A549 (cell line): ENCODE measurements at regions not wholly inside any gene's neighbourhood (a gene's known extent, or its start where the extent isn't known, plus 50 kb on each side); places are given as distances from the start of the nearest gene placed in this dataset.

Experiments
- ATAC-seq, 2 experiments: fragments of 200-7000 bp in 1 of 2; fragments of >200 bp in 1 of 2; cut with Nextera tagmentation in 1 of 2; cut with Tn5 transposase in 1 of 2; 3 replicates each; pipeline versions ENCODE4 v1.8.0 to v1.9.1; 2018 to 2020; ENCODE audit warnings: mild to moderate bottlenecking in 1 of 2, moderate library complexity in 1 of 2
- CTCF ChIA-PET: fragments of 300-600 bp; sonication (Branson Sonifier 250); formaldehyde crosslinking; extraction: SDS; loops from one replicate; lab custom pipeline; 2021; ENCODE audit warnings: antibody characterized with exemption, inconsistent platforms; lab: Yijun Ruan, JAX
- POLR2A ChIA-PET: fragments of 350-600 bp; formaldehyde crosslinking; extraction: SDS; loops from one replicate; lab custom pipeline; 2021; ENCODE audit warnings: antibody characterized with exemption, inconsistent platforms; lab: Yijun Ruan, JAX
- DNase-seq, 2 experiments: peaks; one replicate each; pipeline versions ENCODE4 v3.0.0 to v3.0.0-alpha.2; 2011 to 2016; ENCODE audit warnings: low read depth in 1 of 2, low spot score in 1 of 2
- FAIRE-seq: peaks from 2 replicates; lab custom pipeline; 2011; peaks lifted over from hg19 to GRCh38; lab: Jason Lieb, UNC
- H3K27ac ChIP-seq, 2 experiments: fragments of >200 bp; sonication (Bioruptor Twin); formaldehyde crosslinking; 3 replicates each; pipeline ENCODE4 v1.5.1; 2016 to 2017
- H3K4me1 ChIP-seq: fragments of >200 bp; sonication (Bioruptor Twin); formaldehyde crosslinking; 3 replicates; pipeline ENCODE4 v1.6.1; 2016
- H3K4me2 ChIP-seq: fragments of >200 bp; sonication (Bioruptor Twin); formaldehyde crosslinking; 3 replicates; pipeline ENCODE4 v1.6.1; 2016
- H3K4me3 ChIP-seq: fragments of >200 bp; sonication (Bioruptor Twin); formaldehyde crosslinking; 3 replicates; pipeline ENCODE4 v1.5.1; 2016
- H3K9me3 ChIP-seq: fragments of >200 bp; sonication (Bioruptor Twin); formaldehyde crosslinking; 3 replicates; pipeline ENCODE4 v1.6.1; 2016
- CBX2 ChIP-seq: fragments of 200-600 bp; sonication (generic); IDR thresholded peaks from 2 replicates; pipeline ENCODE4 v1.6.1; 2016; ENCODE audit warnings: low read depth, mild to moderate bottlenecking, borderline replicate concordance
- CEBPB ChIP-seq, 2 experiments: fragments of >200 bp in 1 of 2; sonication (Bioruptor Twin) in 1 of 2; formaldehyde crosslinking in 1 of 2; IDR thresholded peaks; 2 replicates each; pipeline ENCODE4 v1.6.1; 2012 to 2016
- CHD2 ChIP-seq: fragments of 150-350 bp; IDR thresholded peaks from 2 replicates; pipeline ENCODE4 v1.6.1; 2014; ENCODE audit warnings: low read length; ENCODE audit not compliant: partially characterized antibody
- CHD4 ChIP-seq: fragments of 200-600 bp; sonication (generic); IDR thresholded peaks from 2 replicates; pipeline ENCODE4 v1.6.1; 2016; ENCODE audit warnings: antibody characterized with exemption, mild to moderate bottlenecking, borderline replicate concordance
- EHF ChIP-seq: fragments of 250-450 bp; sonication (Bioruptor Pico); IDR thresholded peaks from 2 replicates; pipeline ENCODE4 v1.5.0; 2020; ENCODE audit warnings: mild to moderate bottlenecking
- HDAC2 ChIP-seq: fragments of 200-600 bp; sonication (generic); IDR thresholded peaks from 2 replicates; pipeline ENCODE4 v1.6.1; 2016
- HEYL ChIP-seq: fragments of 250-450 bp; sonication (Bioruptor Pico); IDR thresholded peaks from 2 replicates; pipeline ENCODE4 v1.8.0; 2021; ENCODE audit warnings: mild to moderate bottlenecking, moderate library complexity
- HOXA7 ChIP-seq: fragments of 250-450 bp; sonication (Bioruptor Pico); IDR thresholded peaks from 2 replicates; pipeline ENCODE4 v1.5.0; 2020; ENCODE audit warnings: mild to moderate bottlenecking, moderate library complexity
- HOXB13 ChIP-seq: fragments of 250-450 bp; sonication (Bioruptor Pico); IDR thresholded peaks from 2 replicates; pipeline ENCODE4 v1.5.0; 2020; ENCODE audit warnings: low read depth, mild to moderate bottlenecking, moderate library complexity
- HOXB5 ChIP-seq: fragments of 250-450 bp; sonication (Bioruptor Pico); IDR thresholded peaks from 2 replicates; pipeline ENCODE4 v1.5.0; 2020; ENCODE audit warnings: mild to moderate bottlenecking, moderate library complexity
- JUNB ChIP-seq: fragments of >200 bp; sonication (Bioruptor Twin); formaldehyde crosslinking; IDR thresholded peaks from 2 replicates; pipeline ENCODE4 v1.6.1; 2016
- KDM1A ChIP-seq: fragments of 200-600 bp; sonication (generic); IDR thresholded peaks from 2 replicates; pipeline ENCODE4 v1.6.1; 2016; ENCODE audit warnings: low read depth, mild to moderate bottlenecking
- KDM5A ChIP-seq: fragments of 200-600 bp; sonication (generic); IDR thresholded peaks from 2 replicates; pipeline ENCODE4 v1.6.1; 2016; ENCODE audit warnings: antibody characterized with exemption, mild to moderate bottlenecking
- MYC ChIP-seq: IDR thresholded peaks from 2 replicates; pipeline ENCODE4 v1.6.1; 2012; ENCODE audit warnings: mild to moderate bottlenecking, inconsistent platforms, low read length, improper control_type of control experiment, borderline replicate concordance
- NR3C1 ChIP-seq: fragments of >200 bp; sonication (Bioruptor Twin); formaldehyde crosslinking; IDR thresholded peaks from 3 replicates; pipeline ENCODE4 v1.6.1; 2017
- RARB ChIP-seq: fragments of 250-450 bp; sonication (Bioruptor Pico); IDR thresholded peaks from 2 replicates; pipeline ENCODE4 v1.8.0; 2021; ENCODE audit warnings: mild to moderate bottlenecking, moderate library complexity
- RFX5 ChIP-seq: fragments of 450-650 bp; IDR thresholded peaks from 2 replicates; pipeline ENCODE4 v1.7.1; 2014; ENCODE audit warnings: antibody characterized with exemption, mild to moderate bottlenecking, moderate library complexity
- SMC3 ChIP-seq: fragments of >200 bp; sonication (Bioruptor Twin); formaldehyde crosslinking; IDR thresholded peaks from 3 replicates; pipeline ENCODE4 v1.6.1; 2018; ENCODE audit warnings: inconsistent platforms
- TFCP2L1 ChIP-seq: fragments of 250-450 bp; sonication (Bioruptor Pico); IDR thresholded peaks from 2 replicates; pipeline ENCODE4 v1.5.0; 2021; ENCODE audit warnings: mild to moderate bottlenecking
- TP53 ChIP-seq: fragments of 250-450 bp; sonication (Bioruptor Pico); IDR thresholded peaks from 2 replicates; pipeline ENCODE4 v1.5.0; 2021; ENCODE audit warnings: mild to moderate bottlenecking, moderate library complexity
- ZC3H11A ChIP-seq: fragments of 450-650 bp; IDR thresholded peaks from 2 replicates; pipeline ENCODE4 v1.6.1; 2014; ENCODE audit warnings: antibody characterized with exemption, mild to moderate bottlenecking
- WGBS: methylation state at CpG from one replicate; pipeline ENCODE4 v1.1.6; 2017; ENCODE audit errors: missing lambda C conversion rate; 5-methylcytosine and 5-hydroxymethylcytosine counted together
- TF ChIP-seq, protein P1 (sequence below): fragments of 200-600 bp; sonication (generic); IDR thresholded peaks from 2 replicates; pipeline ENCODE4 v1.6.1; 2016; ENCODE audit warnings: antibody characterized with exemption, mild to moderate bottlenecking, moderate library complexity
- TF ChIP-seq, protein P2 (sequence below): fragments of 150-350 bp; IDR thresholded peaks from 2 replicates; pipeline ENCODE4 v1.6.1; 2014; ENCODE audit warnings: low read depth, mild to moderate bottlenecking, low read length
- TF ChIP-seq, protein P3 (sequence below): fragments of >200 bp; sonication (Bioruptor Twin); formaldehyde crosslinking; IDR thresholded peaks from 2 replicates; pipeline ENCODE4 v1.6.1; 2016
- TF ChIP-seq, protein P4 (sequence below): fragments of >200 bp; sonication (Bioruptor Twin); formaldehyde crosslinking; IDR thresholded peaks from 3 replicates; pipeline ENCODE4 v1.6.1; 2016
- TF ChIP-seq, protein P5 (sequence below): fragments of >200 bp; sonication (Bioruptor Twin); formaldehyde crosslinking; IDR thresholded peaks from 3 replicates; pipeline ENCODE4 v1.5.1; 2016
- TF ChIP-seq, protein P6 (sequence below): IDR thresholded peaks from 2 replicates; pipeline ENCODE4 v1.6.1; 2012

DNA sequence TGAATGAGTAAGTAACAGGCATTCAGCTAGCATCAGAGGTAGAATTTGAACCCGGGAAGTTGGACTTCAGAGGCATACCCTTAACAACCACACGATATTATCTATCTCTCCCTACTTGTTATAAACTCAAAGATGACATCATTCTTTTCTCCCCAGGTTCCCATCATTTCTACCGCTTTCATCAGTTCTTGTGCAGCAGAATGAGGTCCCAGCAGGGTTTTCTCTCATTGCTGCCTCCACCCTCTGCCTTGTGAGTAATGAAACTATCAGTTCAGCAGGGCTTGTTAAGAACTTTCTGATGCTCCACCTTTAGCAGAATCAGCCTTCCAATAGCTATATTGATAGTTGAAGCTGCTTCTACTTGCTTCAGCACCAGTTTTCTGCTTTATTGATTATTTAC lies 487.5 kb upstream of the KCNMB2 start:
- H3K9me3 ChIP-seq = no peaks in the 10 kb centered on the region
- DNase-seq (no peak), FAIRE-seq (no peak), ATAC-seq (no peak)
- CTCF ChIA-PET = no interaction called here
- POLR2A ChIA-PET = no interaction called here
- no peak overlapping the region for H3K27ac ChIP-seq
- H3K4me3 ChIP-seq = no peak overlapping the region
- H3K4me1 ChIP-seq = no peaks in the 10 kb centered on the region
- TF ChIP-seq TP53 (CRISPR knock-in tag) = no peak
- no peak for TF ChIP-seq HOXB5 (CRISPR knock-in tag)
- TF ChIP-seq, protein P1, sequence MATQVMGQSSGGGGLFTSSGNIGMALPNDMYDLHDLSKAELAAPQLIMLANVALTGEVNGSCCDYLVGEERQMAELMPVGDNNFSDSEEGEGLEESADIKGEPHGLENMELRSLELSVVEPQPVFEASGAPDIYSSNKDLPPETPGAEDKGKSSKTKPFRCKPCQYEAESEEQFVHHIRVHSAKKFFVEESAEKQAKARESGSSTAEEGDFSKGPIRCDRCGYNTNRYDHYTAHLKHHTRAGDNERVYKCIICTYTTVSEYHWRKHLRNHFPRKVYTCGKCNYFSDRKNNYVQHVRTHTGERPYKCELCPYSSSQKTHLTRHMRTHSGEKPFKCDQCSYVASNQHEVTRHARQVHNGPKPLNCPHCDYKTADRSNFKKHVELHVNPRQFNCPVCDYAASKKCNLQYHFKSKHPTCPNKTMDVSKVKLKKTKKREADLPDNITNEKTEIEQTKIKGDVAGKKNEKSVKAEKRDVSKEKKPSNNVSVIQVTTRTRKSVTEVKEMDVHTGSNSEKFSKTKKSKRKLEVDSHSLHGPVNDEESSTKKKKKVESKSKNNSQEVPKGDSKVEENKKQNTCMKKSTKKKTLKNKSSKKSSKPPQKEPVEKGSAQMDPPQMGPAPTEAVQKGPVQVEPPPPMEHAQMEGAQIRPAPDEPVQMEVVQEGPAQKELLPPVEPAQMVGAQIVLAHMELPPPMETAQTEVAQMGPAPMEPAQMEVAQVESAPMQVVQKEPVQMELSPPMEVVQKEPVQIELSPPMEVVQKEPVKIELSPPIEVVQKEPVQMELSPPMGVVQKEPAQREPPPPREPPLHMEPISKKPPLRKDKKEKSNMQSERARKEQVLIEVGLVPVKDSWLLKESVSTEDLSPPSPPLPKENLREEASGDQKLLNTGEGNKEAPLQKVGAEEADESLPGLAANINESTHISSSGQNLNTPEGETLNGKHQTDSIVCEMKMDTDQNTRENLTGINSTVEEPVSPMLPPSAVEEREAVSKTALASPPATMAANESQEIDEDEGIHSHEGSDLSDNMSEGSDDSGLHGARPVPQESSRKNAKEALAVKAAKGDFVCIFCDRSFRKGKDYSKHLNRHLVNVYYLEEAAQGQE = no peak
- TF ChIP-seq, protein P2, sequence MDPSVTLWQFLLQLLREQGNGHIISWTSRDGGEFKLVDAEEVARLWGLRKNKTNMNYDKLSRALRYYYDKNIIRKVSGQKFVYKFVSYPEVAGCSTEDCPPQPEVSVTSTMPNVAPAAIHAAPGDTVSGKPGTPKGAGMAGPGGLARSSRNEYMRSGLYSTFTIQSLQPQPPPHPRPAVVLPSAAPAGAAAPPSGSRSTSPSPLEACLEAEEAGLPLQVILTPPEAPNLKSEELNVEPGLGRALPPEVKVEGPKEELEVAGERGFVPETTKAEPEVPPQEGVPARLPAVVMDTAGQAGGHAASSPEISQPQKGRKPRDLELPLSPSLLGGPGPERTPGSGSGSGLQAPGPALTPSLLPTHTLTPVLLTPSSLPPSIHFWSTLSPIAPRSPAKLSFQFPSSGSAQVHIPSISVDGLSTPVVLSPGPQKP = no peak
- TF ChIP-seq, protein P3, sequence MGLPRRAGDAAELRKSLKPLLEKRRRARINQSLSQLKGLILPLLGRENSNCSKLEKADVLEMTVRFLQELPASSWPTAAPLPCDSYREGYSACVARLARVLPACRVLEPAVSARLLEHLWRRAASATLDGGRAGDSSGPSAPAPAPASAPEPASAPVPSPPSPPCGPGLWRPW = no peak
- TF ChIP-seq CEBPB (IDR thresholded peaks at IDR 0.05) = no peak
- TF ChIP-seq HEYL (CRISPR knock-in tag) = no peak
- TF ChIP-seq ZC3H11A = no peak
- no peak for TF ChIP-seq HDAC2
- TF ChIP-seq MYC = no peak
- no peak for TF ChIP-seq CHD2
- TF ChIP-seq KDM5A = no peak
- TF ChIP-seq, protein P4, sequence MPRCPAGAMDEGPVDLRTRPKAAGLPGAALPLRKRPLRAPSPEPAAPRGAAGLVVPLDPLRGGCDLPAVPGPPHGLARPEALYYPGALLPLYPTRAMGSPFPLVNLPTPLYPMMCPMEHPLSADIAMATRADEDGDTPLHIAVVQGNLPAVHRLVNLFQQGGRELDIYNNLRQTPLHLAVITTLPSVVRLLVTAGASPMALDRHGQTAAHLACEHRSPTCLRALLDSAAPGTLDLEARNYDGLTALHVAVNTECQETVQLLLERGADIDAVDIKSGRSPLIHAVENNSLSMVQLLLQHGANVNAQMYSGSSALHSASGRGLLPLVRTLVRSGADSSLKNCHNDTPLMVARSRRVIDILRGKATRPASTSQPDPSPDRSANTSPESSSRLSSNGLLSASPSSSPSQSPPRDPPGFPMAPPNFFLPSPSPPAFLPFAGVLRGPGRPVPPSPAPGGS = no peak
- no peak for TF ChIP-seq HOXB13 (CRISPR knock-in tag)
- TF ChIP-seq, protein P5, sequence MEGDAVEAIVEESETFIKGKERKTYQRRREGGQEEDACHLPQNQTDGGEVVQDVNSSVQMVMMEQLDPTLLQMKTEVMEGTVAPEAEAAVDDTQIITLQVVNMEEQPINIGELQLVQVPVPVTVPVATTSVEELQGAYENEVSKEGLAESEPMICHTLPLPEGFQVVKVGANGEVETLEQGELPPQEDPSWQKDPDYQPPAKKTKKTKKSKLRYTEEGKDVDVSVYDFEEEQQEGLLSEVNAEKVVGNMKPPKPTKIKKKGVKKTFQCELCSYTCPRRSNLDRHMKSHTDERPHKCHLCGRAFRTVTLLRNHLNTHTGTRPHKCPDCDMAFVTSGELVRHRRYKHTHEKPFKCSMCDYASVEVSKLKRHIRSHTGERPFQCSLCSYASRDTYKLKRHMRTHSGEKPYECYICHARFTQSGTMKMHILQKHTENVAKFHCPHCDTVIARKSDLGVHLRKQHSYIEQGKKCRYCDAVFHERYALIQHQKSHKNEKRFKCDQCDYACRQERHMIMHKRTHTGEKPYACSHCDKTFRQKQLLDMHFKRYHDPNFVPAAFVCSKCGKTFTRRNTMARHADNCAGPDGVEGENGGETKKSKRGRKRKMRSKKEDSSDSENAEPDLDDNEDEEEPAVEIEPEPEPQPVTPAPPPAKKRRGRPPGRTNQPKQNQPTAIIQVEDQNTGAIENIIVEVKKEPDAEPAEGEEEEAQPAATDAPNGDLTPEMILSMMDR = no peak
- TF ChIP-seq, protein P6, sequence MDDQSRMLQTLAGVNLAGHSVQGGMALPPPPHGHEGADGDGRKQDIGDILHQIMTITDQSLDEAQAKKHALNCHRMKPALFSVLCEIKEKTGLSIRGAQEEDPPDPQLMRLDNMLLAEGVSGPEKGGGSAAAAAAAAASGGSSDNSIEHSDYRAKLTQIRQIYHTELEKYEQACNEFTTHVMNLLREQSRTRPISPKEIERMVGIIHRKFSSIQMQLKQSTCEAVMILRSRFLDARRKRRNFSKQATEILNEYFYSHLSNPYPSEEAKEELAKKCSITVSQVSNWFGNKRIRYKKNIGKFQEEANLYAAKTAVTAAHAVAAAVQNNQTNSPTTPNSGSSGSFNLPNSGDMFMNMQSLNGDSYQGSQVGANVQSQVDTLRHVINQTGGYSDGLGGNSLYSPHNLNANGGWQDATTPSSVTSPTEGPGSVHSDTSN = no peak
- no peak overlapping the region for H3K4me2 ChIP-seq
- WGBS = 88% methylated on average over 3 of the region's 3 CpGs

DNA sequence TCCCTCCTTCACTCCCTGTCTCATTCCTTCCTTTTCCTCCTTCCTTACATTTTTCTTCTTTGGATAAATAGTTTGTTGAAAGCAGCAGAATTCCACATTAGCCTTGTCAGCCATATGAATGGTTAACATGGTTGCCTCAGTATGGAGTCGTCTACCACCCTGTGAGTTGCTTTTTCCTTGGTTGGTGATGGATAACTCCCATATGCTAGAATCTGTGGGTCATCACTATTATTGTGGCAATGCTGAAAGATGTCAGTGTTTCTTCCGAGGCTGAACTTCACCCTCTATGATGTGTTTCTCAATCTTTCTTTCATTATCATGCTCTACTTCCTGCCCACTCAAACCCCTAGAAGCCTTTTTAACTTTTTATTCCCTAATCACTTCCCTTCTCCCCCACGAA lies 481.8 kb upstream of the KCNMB2 start:
- WGBS = 67% methylated on average over 3 of the region's 3 CpGs
- H3K4me1 ChIP-seq = no peaks in the 10 kb centered on the region; the same call in 2 of the 3 replicates
- H3K4me2 ChIP-seq = no peak overlapping the region
- H3K4me3 ChIP-seq = no peak overlapping the region
- H3K27ac ChIP-seq = no peak overlapping the region
- H3K9me3 ChIP-seq = no peaks in the 10 kb centered on the region
- ChIA-PET CTCF (no interaction called here), POLR2A (no interaction called here)
- FAIRE-seq = no peak
- no peak for TF ChIP-seq HOXB5 (CRISPR knock-in tag)
- TF ChIP-seq MYC = no peak
- no peak for TF ChIP-seq CBX2
- no peak for TF ChIP-seq HOXA7 (CRISPR knock-in tag)
- TF ChIP-seq TFCP2L1 (CRISPR knock-in tag) = no peak
- TF ChIP-seq JUNB = no peak
- TF ChIP-seq EHF (CRISPR knock-in tag) = no peak
- TF ChIP-seq CHD4 = no peak
- no peak for TF ChIP-seq HDAC2
- no peak for TF ChIP-seq SMC3
- TF ChIP-seq KDM1A = no peak
- no peak for TF ChIP-seq RARB (CRISPR knock-in tag)
- TF ChIP-seq KDM5A = no peak
- no peak for TF ChIP-seq NR3C1
- no peak for TF ChIP-seq RFX5
- ATAC-seq = no peak
- no peak for DNase-seq
